DND-41 (cell line): ENCODE measurements at regions not wholly inside any gene's neighbourhood (a gene's known extent, or its start where the extent isn't known, plus 50 kb on each side); places are given as distances from the start of the nearest gene placed in this dataset.

Experiments used
- ATAC-seq: fragments of 200-7000 bp; cut with Tn5 transposase; 3 replicates; pipeline ENCODE4 v1.9.1; 2021; ENCODE audit warnings: low read depth; ENCODE audit not compliant: insufficient read depth
- DNase-seq: peaks from one replicate; pipeline ENCODE4 v3.0.0-alpha.2; 2020
- H2AFZ ChIP-seq: 2 replicates; pipeline ENCODE4 v1.6.0; 2012; ENCODE audit warnings: low read depth, low read length
- H3K27ac ChIP-seq: 2 replicates; pipeline ENCODE4 v1.5.1; 2012; ENCODE audit warnings: low read length, inconsistent platforms
- H3K27me3 ChIP-seq: fragments of 200-600 bp; sonication (generic); 2 replicates; pipeline ENCODE4 v1.6.0; 2012; ENCODE audit warnings: low read length, mild to moderate bottlenecking, inconsistent platforms; ENCODE audit not compliant: insufficient read depth, poor library complexity
- H3K36me3 ChIP-seq: 2 replicates; pipeline ENCODE4 v1.5.1; 2012; ENCODE audit warnings: low read length, inconsistent platforms; ENCODE audit not compliant: insufficient read depth
- H3K4me1 ChIP-seq: 2 replicates; pipeline ENCODE4 v1.5.1; 2012; ENCODE audit warnings: mild to moderate bottlenecking, low read length; ENCODE audit not compliant: insufficient read depth
- H3K4me2 ChIP-seq: 2 replicates; pipeline ENCODE4 v1.6.0; 2012; ENCODE audit warnings: mild to moderate bottlenecking, moderate library complexity, low read length, inconsistent platforms; ENCODE audit not compliant: insufficient read depth
- H3K4me3 ChIP-seq, 2 experiments: fragments of 200-600 bp in 1 of 2; shearing (Covaris generic) in 1 of 2; 2 replicates each; pipeline ENCODE4 v1.5.1; 2012 to 2016; ENCODE audit warnings: inconsistent platforms in 2 of 2, low read length in 2 of 2, mild to moderate bottlenecking in 2 of 2, low read depth in 1 of 2, moderate library complexity in 1 of 2
- H3K79me2 ChIP-seq: 2 replicates; pipeline ENCODE4 v1.6.0; 2012; ENCODE audit warnings: low read length, inconsistent platforms; ENCODE audit not compliant: insufficient read depth
- H3K9ac ChIP-seq: 2 replicates; pipeline ENCODE4 v1.6.0; 2012; ENCODE audit warnings: low read depth, mild to moderate bottlenecking, inconsistent platforms, low read length, moderate library complexity
- H3K9me3 ChIP-seq: 2 replicates; pipeline ENCODE4 v1.5.1; 2012; ENCODE audit warnings: low read length, moderate library complexity, mild to moderate bottlenecking, inconsistent platforms; ENCODE audit not compliant: insufficient read depth, severe bottlenecking
- H4K20me1 ChIP-seq: 2 replicates; pipeline ENCODE4 v1.6.0; 2012; ENCODE audit warnings: low read length; ENCODE audit not compliant: insufficient read depth
- CTCF ChIP-seq: IDR thresholded peaks from 2 replicates; pipeline ENCODE4 v1.5.1; 2012; ENCODE audit warnings: borderline replicate concordance, low read length, moderate library complexity, mild to moderate bottlenecking; ENCODE audit not compliant: poor library complexity, severe bottlenecking; ENCODE audit errors: extremely low read depth
- EZH2 ChIP-seq: IDR thresholded peaks from 3 replicates; pipeline ENCODE4 v1.6.1; 2012; ENCODE audit warnings: borderline replicate concordance, low read depth, mild to moderate bottlenecking, moderate library complexity, low read length, inconsistent platforms; ENCODE audit not compliant: severe bottlenecking

- Histone ChIP-seq H3K9me3 (no peaks in the 10 kb centered on the region), H3K79me2 (no peaks in the 10 kb centered on the region), H3K9ac (no peak overlapping the region), H3K27ac (no peak overlapping the region), H4K20me1 (no peaks in the 10 kb centered on the region), H3K4me1 (no peaks in the 10 kb centered on the region), H3K27me3 (no peaks in the 10 kb centered on the region), H2AFZ (no peak overlapping the region), H3K4me3 (no peak overlapping the region), H3K36me3 (no peaks in the 10 kb centered on the region), H3K4me2 (no peak overlapping the region)
- ATAC-seq (no peak), DNase-seq (no peak)
- TF ChIP-seq EZH2 (no peak), CTCF (no peak)
Observed at GRCh38 chr5:106739127-106739526, 931.6 kb downstream of the EFNA5 start.

GRCh38 chr5:106737111-106737510 lies 933.6 kb downstream of the EFNA5 start:
- H4K20me1 ChIP-seq, result no peaks in the 10 kb centered on the region
- ATAC-seq (no peak), DNase-seq (no peak)
- H3K4me2 ChIP-seq, result no peak overlapping the region
- no peak overlapping the region for H3K27ac ChIP-seq
- no peaks in the 10 kb centered on the region for H3K36me3 ChIP-seq
- no peak overlapping the region for H3K9ac ChIP-seq
- H3K79me2 ChIP-seq, result no peaks in the 10 kb centered on the region
- H3K4me3 ChIP-seq, result no peak overlapping the region
- H3K4me1 ChIP-seq, result no peaks in the 10 kb centered on the region
- TF ChIP-seq EZH2 (no peak), CTCF (no peak)
- no peaks in the 10 kb centered on the region for H3K27me3 ChIP-seq
- H2AFZ ChIP-seq, result no peak overlapping the region
- no peaks in the 10 kb centered on the region for H3K9me3 ChIP-seq

DNA sequence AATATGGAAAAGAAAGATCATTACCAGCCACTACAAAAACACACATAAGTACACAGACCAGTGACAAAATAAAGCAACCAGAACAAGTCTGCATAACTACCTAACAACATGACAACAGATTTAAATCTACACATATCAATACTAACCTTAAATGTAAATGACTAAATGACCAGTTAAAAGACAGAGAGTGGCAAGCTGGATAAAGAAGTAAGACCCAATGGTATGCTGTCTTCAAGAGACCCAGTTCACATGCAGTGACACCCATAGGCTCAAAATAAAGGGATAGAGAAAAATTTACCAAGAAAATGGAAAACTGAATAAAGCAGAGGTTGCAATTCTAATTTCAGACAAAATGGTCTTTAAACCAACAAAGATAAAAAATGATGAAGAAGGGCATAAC lies 938.1 kb downstream of the EFNA5 start:
- Histone ChIP-seq H3K27me3 (no peaks in the 10 kb centered on the region), H3K4me1 (no peaks in the 10 kb centered on the region), H3K4me3 (no peak overlapping the region), H3K36me3 (no peaks in the 10 kb centered on the region), H4K20me1 (no peaks in the 10 kb centered on the region), H3K4me2 (no peak overlapping the region), H3K79me2 (no peaks in the 10 kb centered on the region), H3K9ac (no peak overlapping the region), H2AFZ (no peak overlapping the region), H3K9me3 (peaks cover 4% of the 10 kb centered on the region), H3K27ac (no peak overlapping the region)
- TF ChIP-seq EZH2 (no peak), CTCF (no peak)
- DNase-seq, result no peak
- no peak for ATAC-seq

DNA sequence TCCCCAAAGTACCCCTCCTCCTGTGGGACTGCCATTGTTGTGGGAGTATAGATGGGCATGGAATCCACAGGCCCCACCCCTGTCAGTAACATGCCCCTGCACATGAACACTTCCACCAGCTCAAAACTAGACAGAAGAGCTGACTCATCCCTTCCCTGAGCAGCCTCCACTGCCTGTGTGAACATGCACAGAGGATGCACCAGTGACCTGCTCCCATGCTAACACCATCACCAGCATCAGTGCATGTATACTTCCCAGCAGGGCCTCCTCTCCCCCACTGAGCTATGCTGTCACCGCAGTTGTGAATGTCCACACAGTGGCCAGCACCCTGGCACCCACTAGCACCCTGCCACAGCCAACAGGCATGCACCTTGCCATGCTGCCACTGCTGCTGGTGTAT lies 939.8 kb downstream of the EFNA5 start:
- TF ChIP-seq EZH2 (no peak), CTCF (no peak)
- Histone ChIP-seq H3K27ac (no peak overlapping the region), H3K4me2 (no peak overlapping the region)

More for the DNA sequence above, 939.8 kb downstream of the EFNA5 start:
- Histone ChIP-seq H3K4me3 (no peak overlapping the region), H3K9me3 (peaks cover 4% of the 10 kb centered on the region), H4K20me1 (no peaks in the 10 kb centered on the region), H3K27me3 (no peaks in the 10 kb centered on the region), H3K79me2 (no peaks in the 10 kb centered on the region), H3K9ac (no peak overlapping the region), H2AFZ (no peak overlapping the region), H3K4me1 (no peaks in the 10 kb centered on the region), H3K36me3 (no peaks in the 10 kb centered on the region)
- DNase-seq (no peak), ATAC-seq (no peak)
